ENCODE measurements at regions not wholly inside any gene's neighbourhood (a gene's known extent, or its start where the extent isn't known, plus 50 kb on each side); places are given as distances from the start of the nearest gene placed in this dataset.

GRCh38 chr7:32161708-32162107 is 91.5 kb upstream of the PDE1C start:
- no peak for TF ChIP-seq CTCF (IDR thresholded peaks at IDR 0.05; ENCODE audit: insufficient read depth, low read length, poor library complexity, severe bottlenecking)
- H3K4me3 ChIP-seq (replicated peaks; ENCODE audit: low read depth, low read length), result no peak overlapping the region
- DNase-seq (ENCODE audit: extremely low read depth, insufficient read length), result no peak
- H3K27me3 ChIP-seq (replicated peaks; ENCODE audit: control insufficient read depth, insufficient read depth, low read length), result no peaks in the 10 kb centered on the region
- H3K36me3 ChIP-seq (ENCODE audit: control insufficient read depth, insufficient read depth, low read length), result no peaks in the 10 kb centered on the region

GRCh38 chr7:32158751-32159745 is 88.8 kb upstream of the PDE1C start:
- H3K27me3 ChIP-seq (replicated peaks; ENCODE audit: control insufficient read depth, insufficient read depth, low read length), result no peaks in the 10 kb centered on the region; the same call in 1 of the 2 replicates
- no peak for DNase-seq (ENCODE audit: extremely low read depth, insufficient read length)
- no peak overlapping the region for H3K4me3 ChIP-seq (replicated peaks; ENCODE audit: low read depth, low read length)
- no peak for TF ChIP-seq CTCF (IDR thresholded peaks at IDR 0.05; ENCODE audit: insufficient read depth, low read length, poor library complexity, severe bottlenecking)
- no peaks in the 10 kb centered on the region for H3K36me3 ChIP-seq (ENCODE audit: control insufficient read depth, insufficient read depth, low read length)

- H3K4me3 ChIP-seq (replicated peaks; ENCODE audit: low read depth, low read length), result no peak overlapping the region
- H3K27me3 ChIP-seq (replicated peaks; ENCODE audit: control insufficient read depth, insufficient read depth, low read length), result no peaks in the 10 kb centered on the region; the same call in 1 of the 2 replicates
- no peak for DNase-seq (ENCODE audit: extremely low read depth, insufficient read length)
- no peak for TF ChIP-seq CTCF (IDR thresholded peaks at IDR 0.05; ENCODE audit: insufficient read depth, low read length, poor library complexity, severe bottlenecking)
- no peaks in the 10 kb centered on the region for H3K36me3 ChIP-seq (ENCODE audit: control insufficient read depth, insufficient read depth, low read length)
Measured at GRCh38 chr7:32158076-32158475, 87.9 kb upstream of the PDE1C start.

GRCh38 chr7:32155712-32156111 is 85.5 kb upstream of the PDE1C start:
- no peak for DNase-seq (ENCODE audit: extremely low read depth, insufficient read length)
- no peak overlapping the region for H3K4me3 ChIP-seq (replicated peaks; ENCODE audit: low read depth, low read length)
- TF ChIP-seq CTCF (IDR thresholded peaks at IDR 0.05; ENCODE audit: insufficient read depth, low read length, poor library complexity, severe bottlenecking), result no peak
- H3K36me3 ChIP-seq (ENCODE audit: control insufficient read depth, insufficient read depth, low read length), result no peaks in the 10 kb centered on the region
- H3K27me3 ChIP-seq (replicated peaks; ENCODE audit: control insufficient read depth, insufficient read depth, low read length), result no peaks in the 10 kb centered on the region; the same call in 1 of the 2 replicates

- H3K27me3 ChIP-seq (replicated peaks; ENCODE audit: control insufficient read depth, insufficient read depth, low read length), result no peaks in the 10 kb centered on the region; the same call in 1 of the 2 replicates
- no peak overlapping the region for H3K4me3 ChIP-seq (replicated peaks; ENCODE audit: low read depth, low read length)
- TF ChIP-seq CTCF (IDR thresholded peaks at IDR 0.05; ENCODE audit: insufficient read depth, low read length, poor library complexity, severe bottlenecking), result no peak
- no peaks in the 10 kb centered on the region for H3K36me3 ChIP-seq (ENCODE audit: control insufficient read depth, insufficient read depth, low read length)
- DNase-seq (ENCODE audit: extremely low read depth, insufficient read length), result no peak
Measured at GRCh38 chr7:32154797-32155196, 84.6 kb upstream of the PDE1C start.
